CD4-positive, alpha-beta memory T cell (primary cell): ENCODE measurements at regions not wholly inside any gene's neighbourhood (a gene's known extent, or its start where the extent isn't known, plus 50 kb on each side); places are given as distances from the start of the nearest gene placed in this dataset.

Experiments
- CTCF ChIA-PET: fragments of 350-600 bp; sonication (Branson Sonifier 250); formaldehyde crosslinking; loops from one replicate; lab custom pipeline; 2021; ENCODE audit warnings: inconsistent platforms; ENCODE audit not compliant: partially characterized antibody; lab: Charles Lee
- POLR2A ChIA-PET: fragments of 350-600 bp; sonication (Branson Sonifier 250); formaldehyde crosslinking; loops from one replicate; lab custom pipeline; 2021; ENCODE audit not compliant: partially characterized antibody; lab: Charles Lee
- DNase-seq, 5 donors: peaks; one replicate each; pipeline versions ENCODE4 v3.0.0 to v3.0.0-alpha.2; 2020 to 2022; ENCODE audit warnings: mixed read lengths in 1 of 5
- H3K27ac ChIP-seq: one replicate; pipeline ENCODE4 v1.7.0; 2013; ENCODE audit warnings: low read depth, low read length
- H3K27me3 ChIP-seq: 2 replicates; pipeline ENCODE4 v1.7.0; 2013; ENCODE audit warnings: mild to moderate bottlenecking, low read length, moderate library complexity; ENCODE audit not compliant: insufficient read depth
- H3K36me3 ChIP-seq: 2 replicates; pipeline ENCODE4 v1.7.0; 2013; ENCODE audit warnings: mild to moderate bottlenecking, low read length, moderate library complexity; ENCODE audit not compliant: insufficient read depth
- H3K4me1 ChIP-seq: 2 replicates; pipeline ENCODE4 v1.7.0; 2013; ENCODE audit warnings: mild to moderate bottlenecking, low read length, moderate library complexity; ENCODE audit not compliant: insufficient read depth
- H3K4me3 ChIP-seq, 2 donors: one replicate each; pipeline ENCODE4 v1.7.0; 2013; ENCODE audit warnings: low read length in 2 of 2, mild to moderate bottlenecking in 1 of 2
- H3K9me3 ChIP-seq, 2 donors: one replicate each; pipeline ENCODE4 v1.7.0; 2013; ENCODE audit warnings: low read length in 2 of 2, control low read depth in 1 of 2; ENCODE audit not compliant: control insufficient read depth in 1 of 2
- H3K27ac Mint-ChIP-seq, 7 donors: one replicate each; pipeline ENCODE4 v1.8.0; 2020 to 2021; ENCODE audit warnings: mixed read lengths in 7 of 7, mild to moderate bottlenecking in 6 of 7, inconsistent platforms in 3 of 7, moderate library complexity in 3 of 7
- H3K27me3 Mint-ChIP-seq, 2 donors: one replicate each; pipeline ENCODE4 v1.8.0; 2020 to 2021; ENCODE audit warnings: mixed read lengths in 2 of 2
- H3K36me3 Mint-ChIP-seq, 2 donors: one replicate each; pipeline ENCODE4 v1.8.0; 2020 to 2021; ENCODE audit warnings: mixed read lengths in 2 of 2, inconsistent platforms in 1 of 2, mild to moderate bottlenecking in 1 of 2
- H3K4me1 Mint-ChIP-seq, 4 donors: one replicate each; pipeline ENCODE4 v1.8.0; 2020 to 2021; ENCODE audit warnings: mixed read lengths in 4 of 4, mild to moderate bottlenecking in 1 of 4
- H3K4me3 Mint-ChIP-seq, 8 donors: one replicate each; pipeline ENCODE4 v1.8.0; 2020 to 2021; ENCODE audit warnings: mixed read lengths in 8 of 8, mild to moderate bottlenecking in 7 of 8, moderate library complexity in 6 of 8, inconsistent platforms in 3 of 8
- H3K9me3 Mint-ChIP-seq, 8 donors: one replicate each; pipeline ENCODE4 v1.8.0; 2020 to 2021; ENCODE audit warnings: mixed read lengths in 8 of 8, mild to moderate bottlenecking in 5 of 8, inconsistent platforms in 3 of 8, moderate library complexity in 1 of 8
- intact Hi-C: fragments of 100-400 bp; cut with micrococcal nuclease; formaldehyde crosslinking; loops from one replicate; pipeline ENCODE4 v1.15.1; 2023

- intact Hi-C loops = no loop called here
- H3K4me3 ChIP-seq = no peak overlapping the region
- ChIA-PET POLR2A (no interaction called here), CTCF (no interaction called here)
- Mint-ChIP-seq H3K4me3 (no peak overlapping the region), H3K4me1 (no peaks in the 10 kb centered on the region), H3K27me3 (peaks cover 0 to 7% of the 10 kb centered on the region in 2 donors), H3K27ac (no peak overlapping the region), H3K36me3 (no peaks in the 10 kb centered on the region), H3K9me3 (no peaks in the 10 kb centered on the region)
- no peaks in the 10 kb centered on the region for H3K36me3 ChIP-seq
- H3K9me3 ChIP-seq = no peaks in the 10 kb centered on the region
- no peak overlapping the region for H3K27ac ChIP-seq
- no peaks in the 10 kb centered on the region for H3K4me1 ChIP-seq
- no peaks in the 10 kb centered on the region for H3K27me3 ChIP-seq
- DNase-seq = no peak
Measured at GRCh38 chr18:10346749-10347415, 107.6 kb upstream of the APCDD1 start.

DNA sequence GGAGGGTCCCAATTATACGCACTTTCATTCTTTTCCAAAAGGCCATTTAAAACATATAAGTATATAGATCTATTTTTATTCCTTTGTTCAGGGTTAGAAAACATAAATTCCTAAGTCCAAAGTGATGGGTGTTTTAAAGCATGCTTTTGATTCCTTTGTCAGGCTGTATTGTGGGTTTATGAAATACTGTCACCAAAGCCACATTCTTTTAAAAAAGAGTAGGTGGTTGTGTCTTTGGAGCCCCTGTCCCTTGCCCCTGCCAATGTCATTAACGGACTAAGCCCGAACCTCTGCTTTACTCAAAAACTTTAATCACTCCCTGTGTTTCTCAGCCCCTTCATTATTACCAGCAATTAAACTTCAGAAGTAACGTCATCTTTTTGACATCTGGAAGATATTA lies 104.9 kb upstream of the APCDD1 start:
- intact Hi-C loops = no loop called here
- no peak overlapping the region for H3K4me3 Mint-ChIP-seq

DNA sequence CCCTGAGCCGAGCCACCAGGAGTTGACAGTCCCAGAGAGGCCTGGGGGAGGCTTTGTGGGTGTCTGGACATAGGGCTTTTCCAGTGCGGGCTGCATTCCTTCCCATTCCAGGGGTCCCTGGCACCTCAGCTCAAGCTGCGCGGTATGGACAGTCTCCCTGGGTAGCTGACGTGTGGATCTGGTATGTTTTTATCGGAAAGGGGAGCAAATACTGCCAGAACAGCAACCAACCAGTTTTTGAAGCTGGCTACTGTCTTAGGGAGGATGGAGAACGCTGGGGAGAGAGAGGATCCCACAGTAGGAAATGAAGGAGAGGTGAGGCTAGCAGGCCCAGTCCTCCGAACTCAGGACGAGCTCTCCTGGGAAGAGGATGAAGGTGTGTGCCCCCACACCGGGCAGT lies 103.8 kb upstream of the APCDD1 start:
- no peak overlapping the region for H3K27ac ChIP-seq
- peaks cover 2 to 6% of the 10 kb centered on the region in 2 donors for H3K27me3 Mint-ChIP-seq
- no peak for DNase-seq

More for the DNA sequence above, 104.9 kb upstream of the APCDD1 start:
- H3K4me1 ChIP-seq = no peaks in the 10 kb centered on the region
- ChIA-PET CTCF (no interaction called here), POLR2A (no interaction called here)
- no peaks in the 10 kb centered on the region for H3K9me3 ChIP-seq
- Mint-ChIP-seq H3K36me3 (no peaks in the 10 kb centered on the region), H3K27ac (no peak overlapping the region), H3K9me3 (peaks cover 0 to 8% (median under 1%) of the 10 kb centered on the region in 8 donors), H3K4me1 (no peaks in the 10 kb centered on the region), H3K27me3 (peaks cover 2 to 6% of the 10 kb centered on the region in 2 donors)
- no peaks in the 10 kb centered on the region for H3K36me3 ChIP-seq
- no peak overlapping the region for H3K27ac ChIP-seq
- no peak for DNase-seq
- H3K4me3 ChIP-seq = no peak overlapping the region
- no peaks in the 10 kb centered on the region for H3K27me3 ChIP-seq

GRCh38 chr18:10351219-10351818 lies 103.1 kb upstream of the APCDD1 start:
- Histone ChIP-seq H3K9me3 (peaks cover 0 to 3% of the 10 kb centered on the region in 2 donors), H3K27ac (no peak overlapping the region), H3K27me3 (no peaks in the 10 kb centered on the region), H3K4me1 (no peaks in the 10 kb centered on the region), H3K36me3 (no peaks in the 10 kb centered on the region), H3K4me3 (no peak overlapping the region)
- DNase-seq = no peak
- peaks cover 0 to 16% (median 9%) of the 10 kb centered on the region in 8 donors for H3K9me3 Mint-ChIP-seq
- ChIA-PET POLR2A (no interaction called here), CTCF (no interaction called here)
- peaks cover 2 to 5% of the 10 kb centered on the region in 2 donors for H3K27me3 Mint-ChIP-seq
- H3K4me3 Mint-ChIP-seq = no peak overlapping the region
- no peak overlapping the region for H3K27ac Mint-ChIP-seq
- no peaks in the 10 kb centered on the region for H3K4me1 Mint-ChIP-seq
- no peaks in the 10 kb centered on the region for H3K36me3 Mint-ChIP-seq
- intact Hi-C loops = no loop called here

More for the DNA sequence above, 103.8 kb upstream of the APCDD1 start:
- no peaks in the 10 kb centered on the region for H3K4me1 Mint-ChIP-seq
- H3K27ac Mint-ChIP-seq = no peak overlapping the region
- intact Hi-C loops = no loop called here
- no peaks in the 10 kb centered on the region for H3K36me3 Mint-ChIP-seq
- no peaks in the 10 kb centered on the region for H3K27me3 ChIP-seq
- H3K4me3 ChIP-seq = no peak overlapping the region
- H3K9me3 Mint-ChIP-seq = peaks cover 0 to 9% (median 3%) of the 10 kb centered on the region in 8 donors
- no peak overlapping the region for H3K4me3 Mint-ChIP-seq
- H3K9me3 ChIP-seq = no peaks in the 10 kb centered on the region
- no peaks in the 10 kb centered on the region for H3K4me1 ChIP-seq
- no peaks in the 10 kb centered on the region for H3K36me3 ChIP-seq
- ChIA-PET POLR2A (no interaction called here), CTCF (no interaction called here)

- Histone ChIP-seq H3K4me3 (no peak overlapping the region), H3K4me1 (no peaks in the 10 kb centered on the region), H3K36me3 (no peaks in the 10 kb centered on the region), H3K27me3 (no peaks in the 10 kb centered on the region), H3K9me3 (peaks cover 0 to 8% of the 10 kb centered on the region in 2 donors), H3K27ac (no peak overlapping the region)
- H3K4me3 Mint-ChIP-seq = no peak overlapping the region
- no peak for DNase-seq
- peaks cover 2 to 21% (median 14%) of the 10 kb centered on the region in 8 donors for H3K9me3 Mint-ChIP-seq
- no peaks in the 10 kb centered on the region for H3K4me1 Mint-ChIP-seq
- H3K36me3 Mint-ChIP-seq = no peaks in the 10 kb centered on the region
- ChIA-PET POLR2A (no interaction called here), CTCF (no interaction called here)
- H3K27me3 Mint-ChIP-seq = peaks cover 2 to 5% of the 10 kb centered on the region in 2 donors
- intact Hi-C loops = no loop called here
- H3K27ac Mint-ChIP-seq = no peak overlapping the region
Measured at GRCh38 chr18:10351858-10352257, 102.6 kb upstream of the APCDD1 start.

DNA sequence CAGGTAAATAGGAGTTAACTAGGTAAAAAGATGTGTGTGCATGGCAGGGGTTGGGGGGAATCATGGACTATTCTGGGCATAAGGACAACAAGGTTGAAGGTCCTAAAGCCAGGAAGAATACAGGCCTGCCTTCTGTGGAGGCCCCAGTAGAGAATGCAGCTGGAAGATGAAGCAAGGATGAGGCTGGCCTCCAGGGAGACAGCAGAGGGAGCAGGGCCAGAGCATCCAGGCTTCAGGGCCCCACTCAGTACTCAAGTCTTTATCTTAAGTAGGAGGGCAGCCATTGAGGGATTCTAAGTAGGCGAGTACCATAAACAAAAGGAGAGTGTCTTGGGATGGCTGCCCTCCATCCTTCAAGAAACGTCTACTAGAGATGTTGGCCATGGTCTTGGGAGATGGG lies 101.8 kb upstream of the APCDD1 start:
- ChIA-PET POLR2A (no interaction called here), CTCF (no interaction called here)
- no peaks in the 10 kb centered on the region for H3K4me1 Mint-ChIP-seq
- no peak overlapping the region for H3K4me3 Mint-ChIP-seq
- H3K9me3 ChIP-seq = peaks cover 0 to 14% of the 10 kb centered on the region in 2 donors
- H3K27ac Mint-ChIP-seq = no peak overlapping the region
- no peak overlapping the region for H3K27ac ChIP-seq
- no peak for DNase-seq
- intact Hi-C loops = no loop called here
- H3K9me3 Mint-ChIP-seq = peaks cover 2 to 28% (median 21%) of the 10 kb centered on the region in 8 donors
- no peak overlapping the region for H3K4me3 ChIP-seq
- H3K36me3 ChIP-seq = no peaks in the 10 kb centered on the region
- H3K36me3 Mint-ChIP-seq = no peaks in the 10 kb centered on the region
- peaks cover 2 to 5% of the 10 kb centered on the region in 2 donors for H3K27me3 Mint-ChIP-seq
- no peaks in the 10 kb centered on the region for H3K27me3 ChIP-seq
- H3K4me1 ChIP-seq = no peaks in the 10 kb centered on the region

DNA sequence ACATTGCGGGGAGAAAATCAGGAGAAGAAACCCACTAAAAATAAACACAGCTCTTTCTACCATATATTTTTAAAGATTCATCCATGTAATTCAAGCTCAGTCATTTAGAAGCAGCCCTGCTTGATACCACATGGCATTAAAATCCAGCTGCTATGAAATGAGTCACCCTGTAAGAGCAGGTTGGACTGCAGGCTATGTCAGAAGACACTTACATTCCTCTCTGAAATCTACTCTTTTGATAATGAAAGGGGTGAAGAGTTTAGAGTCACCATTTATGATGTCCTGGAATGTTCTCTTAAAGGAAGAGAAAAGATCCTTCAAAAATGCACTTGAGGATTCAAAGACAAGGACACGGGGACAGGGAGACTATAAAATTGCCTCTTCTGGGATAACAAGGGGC lies 100.6 kb upstream of the APCDD1 start:
- intact Hi-C loops = no loop called here
- H3K27ac Mint-ChIP-seq = no peak overlapping the region
- peaks cover 2 to 5% of the 10 kb centered on the region in 2 donors for H3K27me3 Mint-ChIP-seq
- ChIA-PET CTCF (no interaction called here), POLR2A (no interaction called here)
- H3K36me3 ChIP-seq = no peaks in the 10 kb centered on the region
- no peaks in the 10 kb centered on the region for H3K4me1 ChIP-seq
- no peaks in the 10 kb centered on the region for H3K27me3 ChIP-seq
- peaks cover 2 to 31% (median 24%) of the 10 kb centered on the region in 8 donors for H3K9me3 Mint-ChIP-seq
- H3K4me3 Mint-ChIP-seq = no peak overlapping the region
- no peaks in the 10 kb centered on the region for H3K36me3 Mint-ChIP-seq
- DNase-seq = no peak
- H3K4me1 Mint-ChIP-seq = no peaks in the 10 kb centered on the region
- no peak overlapping the region for H3K27ac ChIP-seq
- H3K4me3 ChIP-seq = no peak overlapping the region
- peaks cover 0 to 14% of the 10 kb centered on the region in 2 donors for H3K9me3 ChIP-seq
